H1 (cell line): ENCODE measurements at regions not wholly inside any gene's neighbourhood (a gene's known extent, or its start where the extent isn't known, plus 50 kb on each side); places are given as distances from the start of the nearest gene placed in this dataset.

ENCODE experiments used
- CTCF ChIA-PET: fragments of 300-600 bp; sonication (Branson Sonifier 250); formaldehyde crosslinking; loops from one replicate; lab custom pipeline; 2021; ENCODE audit not compliant: partially characterized antibody; lab: Charles Lee
- POLR2A ChIA-PET: fragments of 300-600 bp; sonication (Branson Sonifier 250); formaldehyde crosslinking; loops from one replicate; lab custom pipeline; 2021; ENCODE audit warnings: inconsistent platforms; ENCODE audit not compliant: partially characterized antibody; lab: Charles Lee
- DNase-seq, 2 experiments: peaks; one replicate each; pipeline versions ENCODE4 v3.0.0 to v3.0.0-alpha.2; 2010 to 2022; ENCODE audit warnings: low spot score in 2 of 2, low read depth in 1 of 2, mixed read lengths in 1 of 2
- FAIRE-seq: peaks from 2 replicates; lab custom pipeline; 2011; peaks lifted over from hg19 to GRCh38; lab: Jason Lieb, UNC
- H2AFZ ChIP-seq: 2 replicates; pipeline ENCODE4 v1.8.1; 2012; ENCODE audit warnings: low read length, inconsistent platforms
- H2AK5ac ChIP-seq: 2 replicates; pipeline ENCODE4 v1.6.1; 2013; ENCODE audit warnings: low read depth, low read length
- H2BK120ac ChIP-seq: replicated peaks from 2 replicates; pipeline ENCODE3; 2013; ENCODE audit warnings: low read depth, low read length, inconsistent platforms
- H2BK12ac ChIP-seq: 2 replicates; pipeline ENCODE4 v1.6.1; 2013; ENCODE audit warnings: low read depth, low read length
- H2BK15ac ChIP-seq: 2 replicates; pipeline ENCODE4 v1.6.1; 2013; ENCODE audit warnings: low read length
- H2BK20ac ChIP-seq: 2 replicates; pipeline ENCODE4 v1.6.1; 2013; ENCODE audit warnings: low read length
- H2BK5ac ChIP-seq: 2 replicates; pipeline ENCODE4 v1.6.1; 2013; ENCODE audit warnings: low read depth, low read length
- H3K14ac ChIP-seq: 2 replicates; pipeline ENCODE4 v1.6.1; 2013; ENCODE audit warnings: inconsistent platforms; ENCODE audit not compliant: insufficient read length
- H3K18ac ChIP-seq: 2 replicates; pipeline ENCODE4 v1.6.1; 2013; ENCODE audit warnings: low read length; ENCODE audit errors: extremely low read depth
- H3K23ac ChIP-seq: 2 replicates; pipeline ENCODE4 v1.6.1; 2013; ENCODE audit warnings: inconsistent platforms; ENCODE audit not compliant: insufficient read length
- H3K23me2 ChIP-seq: 2 replicates; pipeline ENCODE4 v1.6.1; 2013; ENCODE audit warnings: low read depth, low read length
- H3K27ac ChIP-seq: 2 replicates; pipeline ENCODE4 v1.6.1; 2011; ENCODE audit warnings: low read depth, low read length, inconsistent platforms
- H3K27me3 ChIP-seq, 4 experiments: replicated peaks in 1 of 4; 1 replicate in 1 of 4; 2 replicates in 3 of 4; pipeline versions ENCODE4 v1.6.1 to v1.8.1; 2011 to 2013; ENCODE audit warnings: low read length in 3 of 4, mild to moderate bottlenecking in 3 of 4, inconsistent platforms in 2 of 4, mixed read lengths in 2 of 4, moderate library complexity in 1 of 4; ENCODE audit not compliant: control insufficient read depth in 3 of 4, insufficient read depth in 3 of 4; ENCODE audit errors: extremely low read depth in 1 of 4
- H3K36me3 ChIP-seq, 4 experiments: 2 replicates each; pipeline versions ENCODE4 v1.6.1 to v1.8.1; 2011 to 2013; ENCODE audit warnings: mild to moderate bottlenecking in 4 of 4, low read length in 3 of 4, moderate library complexity in 2 of 4, control low read depth in 1 of 4, inconsistent platforms in 1 of 4; ENCODE audit not compliant: insufficient read depth in 4 of 4, control insufficient read depth in 2 of 4
- H3K4ac ChIP-seq: replicated peaks from 2 replicates; pipeline ENCODE3; 2013; ENCODE audit warnings: low read length, low read depth, mixed read lengths, inconsistent platforms; ENCODE audit not compliant: insufficient read length
- H3K4me1 ChIP-seq, 4 experiments: replicated peaks in 1 of 4; 1 replicate in 1 of 4; 2 replicates in 3 of 4; pipeline versions ENCODE4 v1.6.1 to v1.8.1; 2011 to 2013; ENCODE audit warnings: low read length in 3 of 4, inconsistent platforms in 2 of 4, mixed read lengths in 1 of 4; ENCODE audit not compliant: insufficient read depth in 4 of 4, control insufficient read depth in 3 of 4
- H3K4me2 ChIP-seq, 2 experiments: 2 replicates each; pipeline versions ENCODE4 v1.6.1 to v1.8.1; 2011 to 2013; ENCODE audit warnings: low read depth in 2 of 2, low read length in 2 of 2, control low read depth in 1 of 2, inconsistent platforms in 1 of 2, mild to moderate bottlenecking in 1 of 2; ENCODE audit not compliant: insufficient read depth in 1 of 2
- H3K4me3 ChIP-seq, 4 experiments: fragments of 200-600, 300-600 bp in 1 of 4; sonication (generic), shearing (Covaris generic), sonication (Bioruptor Twin) in 1 of 4; 2 replicates each; pipeline versions ENCODE4 v1.5.1 to v1.8.1; 2011 to 2016; ENCODE audit warnings: low read length in 4 of 4, low read depth in 3 of 4, control low read depth in 2 of 4, inconsistent platforms in 2 of 4, mild to moderate bottlenecking in 2 of 4, mixed read lengths in 1 of 4, moderate library complexity in 1 of 4; ENCODE audit not compliant: insufficient read depth in 2 of 4; ENCODE audit errors: extremely low read depth in 1 of 4
- H3K56ac ChIP-seq: replicated peaks from 2 replicates; pipeline ENCODE3; 2013; ENCODE audit warnings: low read depth, mild to moderate bottlenecking, mixed read lengths, low read length, inconsistent platforms; ENCODE audit not compliant: insufficient read length
- H3K79me1 ChIP-seq: 2 replicates; pipeline ENCODE4 v1.6.1; 2013; ENCODE audit warnings: low read depth, low read length, control low read depth
- H3K79me2 ChIP-seq, 2 experiments: 2 replicates each; pipeline versions ENCODE4 v1.6.1 to v1.8.1; 2012 to 2013; ENCODE audit warnings: low read length in 2 of 2, mild to moderate bottlenecking in 2 of 2, inconsistent platforms in 1 of 2; ENCODE audit not compliant: insufficient read depth in 2 of 2, control insufficient read depth in 1 of 2
- H3K9ac ChIP-seq, 4 experiments: replicated peaks in 1 of 4; 1 replicate in 1 of 4; 2 replicates in 3 of 4; pipeline versions ENCODE4 v1.6.1 to v1.8.1; 2011 to 2013; ENCODE audit warnings: low read depth in 3 of 4, low read length in 3 of 4, control low read depth in 2 of 4, mild to moderate bottlenecking in 2 of 4, moderate library complexity in 2 of 4, inconsistent platforms in 1 of 4; ENCODE audit errors: extremely low read depth in 1 of 4
- H3K9me3 ChIP-seq, 2 experiments: 2 replicates each; pipeline versions ENCODE4 v1.6.1 to v1.8.1; 2012 to 2013; ENCODE audit warnings: mild to moderate bottlenecking in 2 of 2, moderate library complexity in 2 of 2, control low read depth in 1 of 2, inconsistent platforms in 1 of 2, low read depth in 1 of 2, low read length in 1 of 2, mixed read lengths in 1 of 2; ENCODE audit not compliant: insufficient read depth in 2 of 2
- H4K20me1 ChIP-seq, 2 experiments: replicated peaks in 1 of 2; 2 replicates each; pipeline versions ENCODE3 to v1.8.1; 2011 to 2013; ENCODE audit warnings: inconsistent platforms in 2 of 2, low read length in 2 of 2, mild to moderate bottlenecking in 1 of 2; ENCODE audit not compliant: insufficient read depth in 2 of 2, control insufficient read depth in 1 of 2
- H4K5ac ChIP-seq: 2 replicates; pipeline ENCODE4 v1.6.1; 2013; ENCODE audit warnings: low read length, low read depth, mixed read lengths, inconsistent platforms; ENCODE audit not compliant: insufficient read length
- H4K8ac ChIP-seq: 2 replicates; pipeline ENCODE4 v1.8.0; 2013; ENCODE audit warnings: mild to moderate bottlenecking, moderate library complexity, low read length, inconsistent platforms; ENCODE audit not compliant: insufficient read depth; ENCODE audit errors: extremely low read depth
- H4K91ac ChIP-seq: replicated peaks from 2 replicates; pipeline ENCODE3; 2013; ENCODE audit warnings: low read length, mixed read lengths, inconsistent platforms; ENCODE audit not compliant: insufficient read length
- JUN ChIP-seq: IDR thresholded peaks from 2 replicates; pipeline ENCODE4 v1.6.1; 2011; ENCODE audit warnings: low read depth, mild to moderate bottlenecking, improper control_type of control experiment, low read length
- KDM4A ChIP-seq: IDR thresholded peaks from one replicate; pipeline ENCODE4 v1.7.1; 2012; ENCODE audit warnings: low read depth, mild to moderate bottlenecking, moderate library complexity, low read length, inconsistent platforms; ENCODE audit not compliant: severe bottlenecking
- PHF8 ChIP-seq: fragments of 200-600 bp; sonication (generic); conservative IDR thresholded peaks from 2 replicates; pipeline ENCODE4 v1.7.1; 2012; ENCODE audit warnings: low read depth, mild to moderate bottlenecking, inconsistent platforms, low read length, moderate library complexity
- POU5F1 ChIP-seq: IDR thresholded peaks from 2 replicates; pipeline ENCODE4 v1.6.1; 2011; ENCODE audit warnings: low read depth, mild to moderate bottlenecking, low read length, moderate library complexity
- SP4 ChIP-seq: IDR thresholded peaks from 2 replicates; pipeline ENCODE4 v1.6.1; 2012; ENCODE audit warnings: low read length, inconsistent platforms
- SUZ12 ChIP-seq: fragments of 200-600 bp; sonication (generic); IDR thresholded peaks from 2 replicates; pipeline ENCODE4 v1.6.1; 2012; ENCODE audit warnings: mild to moderate bottlenecking, inconsistent platforms, low read length, moderate library complexity, mixed read lengths
- WGBS, 2 experiments: shearing (Covaris generic) in 1 of 2; methylation state at CpG; one replicate each; pipeline versions ENCODE4 v1.1.6 to v1.1.7; 2013 to 2015; ENCODE audit warnings: low lambda C conversion rate in 2 of 2, mixed read lengths in 2 of 2, inconsistent platforms in 1 of 2, low coverage in 1 of 2, missing lambda C conversion rate in 1 of 2; ENCODE audit not compliant: insufficient replicate concordance in 2 of 2, insufficient coverage in 1 of 2, insufficient read length in 1 of 2; ENCODE audit errors: extremely low coverage in 1 of 2, missing lambda C conversion rate in 1 of 2; 5-methylcytosine and 5-hydroxymethylcytosine counted together
- TF ChIP-seq, protein P1 (sequence below), 3 experiments: IDR thresholded peaks; 1 replicate in 2 of 3; 2 replicates in 1 of 3; pipeline versions ENCODE4 v1.5.1 to v1.6.1; 2011; ENCODE audit warnings: low read length in 3 of 3, mild to moderate bottlenecking in 3 of 3, inconsistent platforms in 2 of 3, low read depth in 1 of 3, moderate library complexity in 1 of 3; ENCODE audit not compliant: insufficient read depth in 1 of 3; ENCODE audit errors: control extremely low read depth in 1 of 3
- TF ChIP-seq, protein P2 (sequence below): IDR thresholded peaks from 2 replicates; pipeline ENCODE4 v1.6.1; 2011; ENCODE audit warnings: low read depth, mild to moderate bottlenecking, low read length; ENCODE audit not compliant: insufficient read depth
- TF ChIP-seq, protein P3 (sequence below): IDR thresholded peaks from 2 replicates; pipeline ENCODE4 v1.6.1; 2012; ENCODE audit warnings: inconsistent platforms

DNA sequence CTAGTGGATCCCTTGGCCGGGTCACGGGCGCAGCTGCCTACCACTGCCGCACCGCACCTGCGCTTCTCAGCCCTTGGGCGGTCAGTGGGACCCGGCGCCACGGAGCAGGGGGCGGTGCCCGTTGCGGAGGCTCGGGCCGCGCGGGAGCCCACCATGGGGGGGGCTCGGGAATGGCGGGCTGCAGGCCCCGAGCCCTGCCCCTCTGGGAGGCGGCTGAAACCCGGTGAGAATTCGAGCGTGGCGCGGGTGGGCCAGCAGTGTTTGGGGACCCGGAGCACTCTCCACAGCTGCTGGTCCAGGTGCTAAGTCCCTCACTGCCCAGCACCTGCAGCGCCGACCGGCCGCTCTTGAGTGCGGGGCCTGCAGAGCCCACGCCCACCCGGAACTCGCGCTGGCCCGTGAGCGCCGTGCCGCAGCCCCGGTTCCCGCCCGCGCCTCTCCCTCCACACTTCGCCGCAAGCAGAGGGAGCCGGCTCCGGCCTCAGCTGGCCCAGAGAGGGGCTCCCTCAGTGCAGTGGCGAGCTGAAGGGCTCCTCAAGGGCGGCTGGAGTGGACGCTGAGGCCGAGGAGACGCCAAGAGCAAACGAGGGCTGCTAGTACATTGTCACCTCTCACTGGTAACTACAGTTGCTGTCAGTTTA is 120.5 kb upstream of the TMEM170B start:
- Histone ChIP-seq H3K4me2 (no peak overlapping the region), H3K27ac (no peak overlapping the region), H3K4me3 (no peak overlapping the region), H4K8ac (no peak overlapping the region), H3K79me1 (no peaks in the 10 kb centered on the region), H3K9me3 (peaks cover 0 to 8% of the 10 kb centered on the region in 2 experiments; a peak in 2 of 4 replicates), H4K91ac (no peak overlapping the region), H3K23ac (no peak overlapping the region), H2BK5ac (no peak overlapping the region), H2AK5ac (no peak overlapping the region), H2BK15ac (no peak overlapping the region), H2AFZ (no peak overlapping the region), H3K23me2 (no peaks in the 10 kb centered on the region), H3K4ac (no peak overlapping the region), H3K79me2 (no peaks in the 10 kb centered on the region), H3K14ac (no peak overlapping the region), H2BK120ac (no peak overlapping the region), H2BK20ac (no peak overlapping the region), H2BK12ac (no peak overlapping the region), H3K18ac (no peak overlapping the region), H3K4me1 (no peaks in the 10 kb centered on the region), H3K56ac (no peak overlapping the region), H3K9ac (no peak overlapping the region), H4K5ac (no peak overlapping the region), H4K20me1 (no peaks in the 10 kb centered on the region), H3K27me3 (no peaks in the 10 kb centered on the region), H3K36me3 (no peaks in the 10 kb centered on the region)
- POLR2A ChIA-PET, result interaction anchor here (0.6 to 0.8 kb wide), 3 partner anchors 7 to 83 kb away, joined by 3 read pairs; no protein-coding TSS in a partner anchor
- WGBS, 2 experiments, result 92% methylated on average over 32 of the region's 54 CpGs; no CpG with 5 or more reads in 1 of the 2 experiments
- no peak for DNase-seq
- no peak for FAIRE-seq
- CTCF ChIA-PET, result interaction anchor here (0.8 to 2.0 kb wide), 10 partner anchors 8 to 350 kb away, joined by 3 to 7 read pairs (median 4); partner anchors contain the start of gene NEDD9
- TF ChIP-seq SUZ12, result no peak
- TF ChIP-seq, protein P1, sequence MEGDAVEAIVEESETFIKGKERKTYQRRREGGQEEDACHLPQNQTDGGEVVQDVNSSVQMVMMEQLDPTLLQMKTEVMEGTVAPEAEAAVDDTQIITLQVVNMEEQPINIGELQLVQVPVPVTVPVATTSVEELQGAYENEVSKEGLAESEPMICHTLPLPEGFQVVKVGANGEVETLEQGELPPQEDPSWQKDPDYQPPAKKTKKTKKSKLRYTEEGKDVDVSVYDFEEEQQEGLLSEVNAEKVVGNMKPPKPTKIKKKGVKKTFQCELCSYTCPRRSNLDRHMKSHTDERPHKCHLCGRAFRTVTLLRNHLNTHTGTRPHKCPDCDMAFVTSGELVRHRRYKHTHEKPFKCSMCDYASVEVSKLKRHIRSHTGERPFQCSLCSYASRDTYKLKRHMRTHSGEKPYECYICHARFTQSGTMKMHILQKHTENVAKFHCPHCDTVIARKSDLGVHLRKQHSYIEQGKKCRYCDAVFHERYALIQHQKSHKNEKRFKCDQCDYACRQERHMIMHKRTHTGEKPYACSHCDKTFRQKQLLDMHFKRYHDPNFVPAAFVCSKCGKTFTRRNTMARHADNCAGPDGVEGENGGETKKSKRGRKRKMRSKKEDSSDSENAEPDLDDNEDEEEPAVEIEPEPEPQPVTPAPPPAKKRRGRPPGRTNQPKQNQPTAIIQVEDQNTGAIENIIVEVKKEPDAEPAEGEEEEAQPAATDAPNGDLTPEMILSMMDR (IDR thresholded peaks at IDR 0.05; ENCODE audit: control extremely low read depth in 1 of 3, insufficient read depth in 1 of 3, low read depth in 1 of 3, low read length in 3 of 3), result peak in 2 of 3 experiments; percentile 46; a peak in 2 of 4 replicates
- TF ChIP-seq, protein P2, sequence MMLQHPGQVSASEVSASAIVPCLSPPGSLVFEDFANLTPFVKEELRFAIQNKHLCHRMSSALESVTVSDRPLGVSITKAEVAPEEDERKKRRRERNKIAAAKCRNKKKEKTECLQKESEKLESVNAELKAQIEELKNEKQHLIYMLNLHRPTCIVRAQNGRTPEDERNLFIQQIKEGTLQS, result no peak
- TF ChIP-seq KDM4A, result no peak
- no peak for TF ChIP-seq SP4
- no peak for TF ChIP-seq PHF8
- no peak for TF ChIP-seq POU5F1
- no peak for TF ChIP-seq JUN
- TF ChIP-seq, protein P3, sequence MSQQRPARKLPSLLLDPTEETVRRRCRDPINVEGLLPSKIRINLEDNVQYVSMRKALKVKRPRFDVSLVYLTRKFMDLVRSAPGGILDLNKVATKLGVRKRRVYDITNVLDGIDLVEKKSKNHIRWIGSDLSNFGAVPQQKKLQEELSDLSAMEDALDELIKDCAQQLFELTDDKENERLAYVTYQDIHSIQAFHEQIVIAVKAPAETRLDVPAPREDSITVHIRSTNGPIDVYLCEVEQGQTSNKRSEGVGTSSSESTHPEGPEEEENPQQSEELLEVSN, result no peak
